H1 (cell line): ENCODE measurements at regions not wholly inside any gene's neighbourhood (a gene's known extent, or its start where the extent isn't known, plus 50 kb on each side); places are given as distances from the start of the nearest gene placed in this dataset.

ENCODE experiments used
- CTCF ChIA-PET: fragments of 300-600 bp; sonication (Branson Sonifier 250); formaldehyde crosslinking; loops from one replicate; lab custom pipeline; 2021; ENCODE audit not compliant: partially characterized antibody; lab: Charles Lee
- POLR2A ChIA-PET: fragments of 300-600 bp; sonication (Branson Sonifier 250); formaldehyde crosslinking; loops from one replicate; lab custom pipeline; 2021; ENCODE audit warnings: inconsistent platforms; ENCODE audit not compliant: partially characterized antibody; lab: Charles Lee
- DNase-seq, 2 experiments: peaks; one replicate each; pipeline versions ENCODE4 v3.0.0 to v3.0.0-alpha.2; 2010 to 2022; ENCODE audit warnings: low spot score in 2 of 2, low read depth in 1 of 2, mixed read lengths in 1 of 2
- FAIRE-seq: peaks from 2 replicates; lab custom pipeline; 2011; peaks lifted over from hg19 to GRCh38; lab: Jason Lieb, UNC
- H2AFZ ChIP-seq: 2 replicates; pipeline ENCODE4 v1.8.1; 2012; ENCODE audit warnings: low read length, inconsistent platforms
- H2AK5ac ChIP-seq: 2 replicates; pipeline ENCODE4 v1.6.1; 2013; ENCODE audit warnings: low read depth, low read length
- H2BK120ac ChIP-seq: replicated peaks from 2 replicates; pipeline ENCODE3; 2013; ENCODE audit warnings: low read depth, low read length, inconsistent platforms
- H2BK12ac ChIP-seq: 2 replicates; pipeline ENCODE4 v1.6.1; 2013; ENCODE audit warnings: low read depth, low read length
- H2BK15ac ChIP-seq: 2 replicates; pipeline ENCODE4 v1.6.1; 2013; ENCODE audit warnings: low read length
- H2BK20ac ChIP-seq: 2 replicates; pipeline ENCODE4 v1.6.1; 2013; ENCODE audit warnings: low read length
- H2BK5ac ChIP-seq: 2 replicates; pipeline ENCODE4 v1.6.1; 2013; ENCODE audit warnings: low read depth, low read length
- H3K14ac ChIP-seq: 2 replicates; pipeline ENCODE4 v1.6.1; 2013; ENCODE audit warnings: inconsistent platforms; ENCODE audit not compliant: insufficient read length
- H3K18ac ChIP-seq: 2 replicates; pipeline ENCODE4 v1.6.1; 2013; ENCODE audit warnings: low read length; ENCODE audit errors: extremely low read depth
- H3K23ac ChIP-seq: 2 replicates; pipeline ENCODE4 v1.6.1; 2013; ENCODE audit warnings: inconsistent platforms; ENCODE audit not compliant: insufficient read length
- H3K23me2 ChIP-seq: 2 replicates; pipeline ENCODE4 v1.6.1; 2013; ENCODE audit warnings: low read depth, low read length
- H3K27ac ChIP-seq: 2 replicates; pipeline ENCODE4 v1.6.1; 2011; ENCODE audit warnings: low read depth, low read length, inconsistent platforms
- H3K27me3 ChIP-seq, 4 experiments: replicated peaks in 1 of 4; 1 replicate in 1 of 4; 2 replicates in 3 of 4; pipeline versions ENCODE4 v1.6.1 to v1.8.1; 2011 to 2013; ENCODE audit warnings: low read length in 3 of 4, mild to moderate bottlenecking in 3 of 4, inconsistent platforms in 2 of 4, mixed read lengths in 2 of 4, moderate library complexity in 1 of 4; ENCODE audit not compliant: control insufficient read depth in 3 of 4, insufficient read depth in 3 of 4; ENCODE audit errors: extremely low read depth in 1 of 4
- H3K36me3 ChIP-seq, 4 experiments: 2 replicates each; pipeline versions ENCODE4 v1.6.1 to v1.8.1; 2011 to 2013; ENCODE audit warnings: mild to moderate bottlenecking in 4 of 4, low read length in 3 of 4, moderate library complexity in 2 of 4, control low read depth in 1 of 4, inconsistent platforms in 1 of 4; ENCODE audit not compliant: insufficient read depth in 4 of 4, control insufficient read depth in 2 of 4
- H3K4ac ChIP-seq: replicated peaks from 2 replicates; pipeline ENCODE3; 2013; ENCODE audit warnings: low read length, low read depth, mixed read lengths, inconsistent platforms; ENCODE audit not compliant: insufficient read length
- H3K4me1 ChIP-seq, 4 experiments: replicated peaks in 1 of 4; 1 replicate in 1 of 4; 2 replicates in 3 of 4; pipeline versions ENCODE4 v1.6.1 to v1.8.1; 2011 to 2013; ENCODE audit warnings: low read length in 3 of 4, inconsistent platforms in 2 of 4, mixed read lengths in 1 of 4; ENCODE audit not compliant: insufficient read depth in 4 of 4, control insufficient read depth in 3 of 4
- H3K4me2 ChIP-seq, 2 experiments: 2 replicates each; pipeline versions ENCODE4 v1.6.1 to v1.8.1; 2011 to 2013; ENCODE audit warnings: low read depth in 2 of 2, low read length in 2 of 2, control low read depth in 1 of 2, inconsistent platforms in 1 of 2, mild to moderate bottlenecking in 1 of 2; ENCODE audit not compliant: insufficient read depth in 1 of 2
- H3K4me3 ChIP-seq, 4 experiments: fragments of 200-600, 300-600 bp in 1 of 4; sonication (generic), shearing (Covaris generic), sonication (Bioruptor Twin) in 1 of 4; 2 replicates each; pipeline versions ENCODE4 v1.5.1 to v1.8.1; 2011 to 2016; ENCODE audit warnings: low read length in 4 of 4, low read depth in 3 of 4, control low read depth in 2 of 4, inconsistent platforms in 2 of 4, mild to moderate bottlenecking in 2 of 4, mixed read lengths in 1 of 4, moderate library complexity in 1 of 4; ENCODE audit not compliant: insufficient read depth in 2 of 4; ENCODE audit errors: extremely low read depth in 1 of 4
- H3K56ac ChIP-seq: replicated peaks from 2 replicates; pipeline ENCODE3; 2013; ENCODE audit warnings: low read depth, mild to moderate bottlenecking, mixed read lengths, low read length, inconsistent platforms; ENCODE audit not compliant: insufficient read length
- H3K79me1 ChIP-seq: 2 replicates; pipeline ENCODE4 v1.6.1; 2013; ENCODE audit warnings: low read depth, low read length, control low read depth
- H3K79me2 ChIP-seq, 2 experiments: 2 replicates each; pipeline versions ENCODE4 v1.6.1 to v1.8.1; 2012 to 2013; ENCODE audit warnings: low read length in 2 of 2, mild to moderate bottlenecking in 2 of 2, inconsistent platforms in 1 of 2; ENCODE audit not compliant: insufficient read depth in 2 of 2, control insufficient read depth in 1 of 2
- H3K9ac ChIP-seq, 4 experiments: replicated peaks in 1 of 4; 1 replicate in 1 of 4; 2 replicates in 3 of 4; pipeline versions ENCODE4 v1.6.1 to v1.8.1; 2011 to 2013; ENCODE audit warnings: low read depth in 3 of 4, low read length in 3 of 4, control low read depth in 2 of 4, mild to moderate bottlenecking in 2 of 4, moderate library complexity in 2 of 4, inconsistent platforms in 1 of 4; ENCODE audit errors: extremely low read depth in 1 of 4
- H3K9me3 ChIP-seq, 2 experiments: 2 replicates each; pipeline versions ENCODE4 v1.6.1 to v1.8.1; 2012 to 2013; ENCODE audit warnings: mild to moderate bottlenecking in 2 of 2, moderate library complexity in 2 of 2, control low read depth in 1 of 2, inconsistent platforms in 1 of 2, low read depth in 1 of 2, low read length in 1 of 2, mixed read lengths in 1 of 2; ENCODE audit not compliant: insufficient read depth in 2 of 2
- H4K20me1 ChIP-seq, 2 experiments: replicated peaks in 1 of 2; 2 replicates each; pipeline versions ENCODE3 to v1.8.1; 2011 to 2013; ENCODE audit warnings: inconsistent platforms in 2 of 2, low read length in 2 of 2, mild to moderate bottlenecking in 1 of 2; ENCODE audit not compliant: insufficient read depth in 2 of 2, control insufficient read depth in 1 of 2
- H4K5ac ChIP-seq: 2 replicates; pipeline ENCODE4 v1.6.1; 2013; ENCODE audit warnings: low read length, low read depth, mixed read lengths, inconsistent platforms; ENCODE audit not compliant: insufficient read length
- H4K8ac ChIP-seq: 2 replicates; pipeline ENCODE4 v1.8.0; 2013; ENCODE audit warnings: mild to moderate bottlenecking, moderate library complexity, low read length, inconsistent platforms; ENCODE audit not compliant: insufficient read depth; ENCODE audit errors: extremely low read depth
- H4K91ac ChIP-seq: replicated peaks from 2 replicates; pipeline ENCODE3; 2013; ENCODE audit warnings: low read length, mixed read lengths, inconsistent platforms; ENCODE audit not compliant: insufficient read length
- ASH2L ChIP-seq: fragments of 200-600, 300-600 bp; sonication (generic); IDR thresholded peaks from one replicate; pipeline ENCODE4 v1.7.1; 2017; ENCODE audit warnings: low read length
- CHD2 ChIP-seq: IDR thresholded peaks from 2 replicates; pipeline ENCODE4 v1.6.1; 2012; ENCODE audit warnings: low read length, improper control_type of control experiment
- EP300 ChIP-seq, 2 experiments: IDR thresholded peaks; 1 replicate in 1 of 2; 2 replicates in 1 of 2; pipeline ENCODE4 v1.6.1; 2011 to 2012; ENCODE audit warnings: low read depth in 2 of 2, low read length in 2 of 2, mild to moderate bottlenecking in 2 of 2, borderline replicate concordance in 1 of 2, inconsistent platforms in 1 of 2, moderate library complexity in 1 of 2
- HDAC6 ChIP-seq: IDR thresholded peaks from one replicate; pipeline ENCODE4 v1.7.1; 2012; ENCODE audit warnings: low read depth, mild to moderate bottlenecking, inconsistent platforms, low read length, moderate library complexity
- MAFK ChIP-seq: IDR thresholded peaks from 2 replicates; pipeline ENCODE4 v1.6.1; 2012; ENCODE audit warnings: low read depth, mild to moderate bottlenecking, improper control_type of control experiment, low read length
- RNF2 ChIP-seq: fragments of 200-900, 300-1000 bp; sonication (generic); IDR thresholded peaks from 2 replicates; pipeline ENCODE4 v1.7.1; 2016; ENCODE audit warnings: borderline replicate concordance, low read depth, mild to moderate bottlenecking, antibody characterized with exemption, low read length; ENCODE audit not compliant: poor library complexity, severe bottlenecking; ENCODE audit errors: missing control alignments
- TEAD4 ChIP-seq: IDR thresholded peaks from 2 replicates; pipeline ENCODE4 v1.6.1; 2012; ENCODE audit warnings: low read depth, low read length, inconsistent platforms, mixed read lengths
- WGBS, 2 experiments: shearing (Covaris generic) in 1 of 2; methylation state at CpG; one replicate each; pipeline versions ENCODE4 v1.1.6 to v1.1.7; 2013 to 2015; ENCODE audit warnings: low lambda C conversion rate in 2 of 2, mixed read lengths in 2 of 2, inconsistent platforms in 1 of 2, low coverage in 1 of 2, missing lambda C conversion rate in 1 of 2; ENCODE audit not compliant: insufficient replicate concordance in 2 of 2, insufficient coverage in 1 of 2, insufficient read length in 1 of 2; ENCODE audit errors: extremely low coverage in 1 of 2, missing lambda C conversion rate in 1 of 2; 5-methylcytosine and 5-hydroxymethylcytosine counted together
- TF ChIP-seq, protein P1 (sequence below): IDR thresholded peaks from 2 replicates; pipeline ENCODE4 v1.6.1; 2011; ENCODE audit warnings: low read depth, mild to moderate bottlenecking, low read length; ENCODE audit not compliant: insufficient read depth
- TF ChIP-seq, protein P2 (sequence below), 3 experiments: IDR thresholded peaks; 1 replicate in 2 of 3; 2 replicates in 1 of 3; pipeline versions ENCODE4 v1.5.1 to v1.6.1; 2011; ENCODE audit warnings: low read length in 3 of 3, mild to moderate bottlenecking in 3 of 3, inconsistent platforms in 2 of 3, low read depth in 1 of 3, moderate library complexity in 1 of 3; ENCODE audit not compliant: insufficient read depth in 1 of 3; ENCODE audit errors: control extremely low read depth in 1 of 3

DNA sequence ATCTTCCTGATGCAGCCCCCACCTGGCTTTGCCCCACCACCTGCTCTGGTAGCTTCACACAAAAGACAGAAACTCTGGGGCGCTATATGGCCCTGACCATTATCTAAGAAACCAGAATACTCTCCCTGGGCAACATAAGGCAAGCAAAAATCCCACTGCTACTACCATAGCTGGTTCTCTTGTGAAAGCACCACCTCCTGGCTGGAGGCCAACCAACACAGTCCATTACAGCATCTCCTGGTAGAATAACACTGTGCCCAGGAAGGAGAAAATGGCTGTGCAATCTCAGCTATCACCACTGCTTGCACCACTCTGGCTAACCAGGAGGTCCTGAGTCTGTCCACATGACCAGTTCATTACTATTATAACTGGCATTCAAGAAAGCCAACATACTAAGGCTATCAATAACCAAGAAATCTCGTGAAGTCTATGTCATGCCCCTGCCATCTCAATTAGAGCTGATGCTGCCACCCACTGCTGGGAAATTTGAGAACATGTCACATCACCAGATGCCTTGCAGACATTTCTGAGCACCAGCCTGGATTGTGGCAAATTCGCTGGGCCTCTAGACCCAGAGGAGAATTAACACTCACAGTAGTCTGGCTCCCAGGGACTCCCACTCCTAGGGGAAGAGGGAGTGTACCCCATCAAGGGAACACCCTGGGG, 1114.8 kb downstream of the ROBO2 start:
- Histone ChIP-seq H2BK5ac (no peak overlapping the region), H2AK5ac (no peak overlapping the region), H3K4me3 (no peak overlapping the region), H3K56ac (no peak overlapping the region), H3K18ac (no peak overlapping the region), H3K4me2 (no peak overlapping the region), H3K27ac (no peak overlapping the region), H2BK12ac (no peak overlapping the region), H3K23ac (no peak overlapping the region), H4K20me1 (no peaks in the 10 kb centered on the region), H2AFZ (no peak overlapping the region), H4K8ac (no peak overlapping the region; the same call in 1 of the 2 replicates), H3K79me2 (no peaks in the 10 kb centered on the region), H2BK20ac (no peak overlapping the region), H3K9ac (no peak overlapping the region), H2BK15ac (no peak overlapping the region), H4K5ac (no peak overlapping the region), H3K79me1 (no peaks in the 10 kb centered on the region), H3K23me2 (no peaks in the 10 kb centered on the region), H4K91ac (no peak overlapping the region), H3K4me1 (no peaks in the 10 kb centered on the region), H2BK120ac (no peak overlapping the region), H3K27me3 (no peaks in the 10 kb centered on the region), H3K9me3 (no peaks in the 10 kb centered on the region), H3K4ac (no peak overlapping the region), H3K36me3 (no peaks in the 10 kb centered on the region), H3K14ac (no peak overlapping the region)
- CTCF ChIA-PET = interaction anchor here (2.3 kb wide), 1 partner anchor 11 kb away, joined by 6 read pairs; no protein-coding TSS in a partner anchor
- FAIRE-seq (no peak), DNase-seq (no peak)
- POLR2A ChIA-PET = no interaction called here
- 91% methylated on average over 3 of the region's 3 CpGs; no CpG with 5 or more reads in 1 of the 2 experiments for WGBS, 2 experiments
- no peak for TF ChIP-seq RNF2
- no peak for TF ChIP-seq HDAC6
- no peak for TF ChIP-seq ASH2L
- TF ChIP-seq TEAD4 = no peak
- TF ChIP-seq MAFK = no peak
- TF ChIP-seq EP300 (IDR thresholded peaks at IDR 0.05; ENCODE audit: borderline replicate concordance in 1 of 2, low read depth in 2 of 2, low read length in 2 of 2) = no peak
- no peak for TF ChIP-seq CHD2
- TF ChIP-seq, protein P1, sequence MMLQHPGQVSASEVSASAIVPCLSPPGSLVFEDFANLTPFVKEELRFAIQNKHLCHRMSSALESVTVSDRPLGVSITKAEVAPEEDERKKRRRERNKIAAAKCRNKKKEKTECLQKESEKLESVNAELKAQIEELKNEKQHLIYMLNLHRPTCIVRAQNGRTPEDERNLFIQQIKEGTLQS = no peak
- TF ChIP-seq, protein P2, sequence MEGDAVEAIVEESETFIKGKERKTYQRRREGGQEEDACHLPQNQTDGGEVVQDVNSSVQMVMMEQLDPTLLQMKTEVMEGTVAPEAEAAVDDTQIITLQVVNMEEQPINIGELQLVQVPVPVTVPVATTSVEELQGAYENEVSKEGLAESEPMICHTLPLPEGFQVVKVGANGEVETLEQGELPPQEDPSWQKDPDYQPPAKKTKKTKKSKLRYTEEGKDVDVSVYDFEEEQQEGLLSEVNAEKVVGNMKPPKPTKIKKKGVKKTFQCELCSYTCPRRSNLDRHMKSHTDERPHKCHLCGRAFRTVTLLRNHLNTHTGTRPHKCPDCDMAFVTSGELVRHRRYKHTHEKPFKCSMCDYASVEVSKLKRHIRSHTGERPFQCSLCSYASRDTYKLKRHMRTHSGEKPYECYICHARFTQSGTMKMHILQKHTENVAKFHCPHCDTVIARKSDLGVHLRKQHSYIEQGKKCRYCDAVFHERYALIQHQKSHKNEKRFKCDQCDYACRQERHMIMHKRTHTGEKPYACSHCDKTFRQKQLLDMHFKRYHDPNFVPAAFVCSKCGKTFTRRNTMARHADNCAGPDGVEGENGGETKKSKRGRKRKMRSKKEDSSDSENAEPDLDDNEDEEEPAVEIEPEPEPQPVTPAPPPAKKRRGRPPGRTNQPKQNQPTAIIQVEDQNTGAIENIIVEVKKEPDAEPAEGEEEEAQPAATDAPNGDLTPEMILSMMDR (IDR thresholded peaks at IDR 0.05; ENCODE audit: control extremely low read depth in 1 of 3, insufficient read depth in 1 of 3, low read depth in 1 of 3, low read length in 3 of 3) = no peak
